ENCODE measurements at regions not wholly inside any gene's neighbourhood (a gene's known extent, or its start where the extent isn't known, plus 50 kb on each side); places are given as distances from the start of the nearest gene placed in this dataset.

GRCh38 chr7:32393861-32394260 is 96.3 kb downstream of the LSM5 start:
- Histone ChIP-seq H3K4me2 (no peak overlapping the region), H3K4me3 (ENCODE audit: low read depth in 2 of 2, low read length in 1 of 2) (no peak overlapping the region), H3K9ac (no peak overlapping the region), H3K27me3 (ENCODE audit: insufficient read depth) (no peaks in the 10 kb centered on the region; the same call in 1 of the 2 replicates), H3K9me2 (no peaks in the 10 kb centered on the region), H3K27ac (ENCODE audit: low read depth in 2 of 2, low read length in 1 of 2) (no peak overlapping the region), H3F3A (replicated peaks; ENCODE audit: insufficient read depth) (no peaks in the 10 kb centered on the region), H4K20me1 (ENCODE audit: insufficient read depth) (no peaks in the 10 kb centered on the region), H2AFZ (ENCODE audit: low read depth) (no peak overlapping the region), H3K4me1 (ENCODE audit: control insufficient read depth in 1 of 2, insufficient read depth in 2 of 2, low read depth in 1 of 2, low read length in 1 of 2) (no peaks in the 10 kb centered on the region), H3K36me3 (replicated peaks in 1 of 2; ENCODE audit: control insufficient read depth in 1 of 2, insufficient read depth in 2 of 2, low read length in 1 of 2) (no peaks in the 10 kb centered on the region), H3K79me2 (ENCODE audit: insufficient read depth) (no peaks in the 10 kb centered on the region), H3K9me3 (no peaks in the 10 kb centered on the region)
- POLR2A ChIA-PET = no interaction called here
- CTCF ChIA-PET = interaction anchor here (1.1 to 1.2 kb wide), 2 partner anchors 39 to 46 kb away, joined by 3 read pairs; no protein-coding TSS in a partner anchor
- no peak for DNase-seq
- 3% methylated on average over 1 of the region's 1 CpG for WGBS (ENCODE audit: low lambda C conversion rate)
- TF ChIP-seq POLR2AphosphoS5 (IDR thresholded peaks at IDR 0.05; ENCODE audit: low read depth, low read length) = no peak
- TF ChIP-seq RCOR1 (IDR thresholded peaks at IDR 0.05; ENCODE audit: low read length) = no peak
- no peak for TF ChIP-seq PBX3 (IDR thresholded peaks at IDR 0.05)
- no peak for TF ChIP-seq TCF12 (IDR thresholded peaks at IDR 0.05)
- no peak for TF ChIP-seq YY1 (IDR thresholded peaks at IDR 0.05; ENCODE audit: low read depth)
- no peak for TF ChIP-seq CHD2 (IDR thresholded peaks at IDR 0.05; ENCODE audit: low read length, partially characterized antibody)
- no peak for TF ChIP-seq EZH2phosphoT487 (IDR thresholded peaks at IDR 0.05; ENCODE audit: borderline replicate concordance, low read depth)
- no peak for TF ChIP-seq NFIC (IDR thresholded peaks at IDR 0.05; ENCODE audit: borderline replicate concordance)
- no peak for TF ChIP-seq REST (IDR thresholded peaks at IDR 0.05; ENCODE audit: low read depth, low read length)
- no peak for TF ChIP-seq NRF1 (IDR thresholded peaks at IDR 0.05; ENCODE audit: low read depth, low read length)
- no peak for TF ChIP-seq IRF3 (IDR thresholded peaks at IDR 0.05; ENCODE audit: low read depth, low read length)
- no peak for TF ChIP-seq EP300 (IDR thresholded peaks at IDR 0.05; ENCODE audit: borderline replicate concordance in 1 of 2, low read depth in 1 of 2, low read length in 1 of 2)
- no peak for TF ChIP-seq FOSL2 (IDR thresholded peaks at IDR 0.05; ENCODE audit: borderline replicate concordance, low read depth)
- no peak for TF ChIP-seq ELF1 (IDR thresholded peaks at IDR 0.05)
- no peak for TF ChIP-seq SIN3A (IDR thresholded peaks at IDR 0.05; ENCODE audit: borderline replicate concordance, low read depth, low read length)
- no peak for TF ChIP-seq MXI1 (IDR thresholded peaks at IDR 0.05; ENCODE audit: low read depth, low read length)
- TF ChIP-seq ZBTB33 (IDR thresholded peaks at IDR 0.05; ENCODE audit: borderline replicate concordance, low read depth) = no peak
- no peak for TF ChIP-seq GATA2 (CRISPR knock-in tag; IDR thresholded peaks at IDR 0.05)
- no peak for TF ChIP-seq CTCF (IDR thresholded peaks at IDR 0.05)

Measured in SK-N-SH (cell line).